H9 (cell line): ENCODE measurements at regions not wholly inside any gene's neighbourhood (a gene's known extent, or its start where the extent isn't known, plus 50 kb on each side); places are given as distances from the start of the nearest gene placed in this dataset.

ENCODE experiments used
- DNase-seq: peaks from one replicate; pipeline ENCODE4 v3.0.0-alpha.2; 2017
- H2AFZ ChIP-seq: one replicate; pipeline ENCODE4 v1.6.1; 2013; ENCODE audit warnings: mild to moderate bottlenecking, low read length, control low read depth, moderate library complexity
- H2AK5ac ChIP-seq: 2 replicates; pipeline ENCODE4 v1.6.1; 2013; ENCODE audit warnings: low read length, control low read depth, mixed read lengths; ENCODE audit not compliant: insufficient read length
- H2BK120ac ChIP-seq: one replicate; pipeline ENCODE4 v1.6.1; 2013; ENCODE audit warnings: low read depth, mild to moderate bottlenecking, low read length, control low read depth, inconsistent platforms; ENCODE audit not compliant: poor library complexity, severe bottlenecking
- H2BK12ac ChIP-seq: 2 replicates; pipeline ENCODE4 v1.6.1; 2013; ENCODE audit warnings: low read length, control low read depth, mixed read lengths, low read depth; ENCODE audit not compliant: insufficient read length
- H2BK15ac ChIP-seq: 2 replicates; pipeline ENCODE4 v1.6.1; 2013; ENCODE audit warnings: low read depth, low read length, control low read depth
- H2BK20ac ChIP-seq: one replicate; pipeline ENCODE4 v1.6.1; 2013; ENCODE audit warnings: low read depth, mild to moderate bottlenecking, low read length, control low read depth, inconsistent platforms; ENCODE audit not compliant: poor library complexity, severe bottlenecking
- H2BK5ac ChIP-seq: 2 replicates; pipeline ENCODE4 v1.6.1; 2013; ENCODE audit warnings: low read length, control low read depth, mixed read lengths; ENCODE audit not compliant: insufficient read length
- H3K14ac ChIP-seq: 2 replicates; pipeline ENCODE4 v1.6.1; 2013; ENCODE audit warnings: low read length, control low read depth; ENCODE audit not compliant: insufficient read depth
- H3K18ac ChIP-seq: 2 replicates; pipeline ENCODE4 v1.6.1; 2013; ENCODE audit warnings: low read depth, mild to moderate bottlenecking, mixed read lengths, low read length, control low read depth; ENCODE audit not compliant: insufficient read length
- H3K23ac ChIP-seq: 2 replicates; pipeline ENCODE4 v1.6.1; 2013; ENCODE audit warnings: low read length, control low read depth, mixed read lengths, low read depth; ENCODE audit not compliant: insufficient read length
- H3K23me2 ChIP-seq: 2 replicates; pipeline ENCODE4 v1.6.1; 2013; ENCODE audit warnings: low read depth, mild to moderate bottlenecking, mixed read lengths, low read length, control low read depth; ENCODE audit not compliant: insufficient read length, poor library complexity, severe bottlenecking
- H3K27ac ChIP-seq: 2 replicates; pipeline ENCODE4 v1.5.1; 2013; ENCODE audit warnings: low read length, control low read depth, mixed read lengths, low read depth; ENCODE audit not compliant: insufficient read length
- H3K27me3 ChIP-seq: 2 replicates; pipeline ENCODE4 v1.6.1; 2013; ENCODE audit warnings: low read length, control low read depth, inconsistent platforms; ENCODE audit not compliant: insufficient read depth
- H3K4ac ChIP-seq: 2 replicates; pipeline ENCODE4 v1.6.1; 2013; ENCODE audit warnings: low read depth, mild to moderate bottlenecking, control low read depth, inconsistent platforms, low read length, moderate library complexity
- H3K4me1 ChIP-seq: 2 replicates; pipeline ENCODE4 v1.6.1; 2013; ENCODE audit warnings: low read length, control low read depth, inconsistent platforms; ENCODE audit not compliant: insufficient read depth
- H3K4me2 ChIP-seq: 2 replicates; pipeline ENCODE4 v1.6.1; 2013; ENCODE audit warnings: low read length, control low read depth, mixed read lengths; ENCODE audit not compliant: insufficient read length, insufficient read depth
- H3K56ac ChIP-seq: 2 replicates; pipeline ENCODE4 v1.6.1; 2013; ENCODE audit warnings: low read depth, mild to moderate bottlenecking, mixed read lengths, low read length, control low read depth; ENCODE audit not compliant: insufficient read length
- H3K79me1 ChIP-seq: 2 replicates; pipeline ENCODE4 v1.6.1; 2013; ENCODE audit warnings: low read depth, mild to moderate bottlenecking, moderate library complexity, low read length, control low read depth, inconsistent platforms; ENCODE audit not compliant: insufficient read depth, poor library complexity, severe bottlenecking
- H3K79me2 ChIP-seq: 2 replicates; pipeline ENCODE4 v1.6.1; 2013; ENCODE audit warnings: low read length, control low read depth, inconsistent platforms; ENCODE audit not compliant: insufficient read depth
- H3K9ac ChIP-seq: 2 replicates; pipeline ENCODE4 v1.6.1; 2013; ENCODE audit warnings: low read length, control low read depth, mixed read lengths; ENCODE audit not compliant: insufficient read length; ENCODE audit errors: extremely low read depth
- H3K9me3 ChIP-seq: one replicate; pipeline ENCODE4 v1.6.1; 2013; ENCODE audit warnings: low read depth, low read length, inconsistent platforms; ENCODE audit not compliant: control insufficient read depth
- H3T11ph ChIP-seq: one replicate; pipeline ENCODE4 v1.6.1; 2013; ENCODE audit warnings: mild to moderate bottlenecking, low read length, control low read depth, inconsistent platforms
- H4K20me1 ChIP-seq: one replicate; pipeline ENCODE4 v1.6.1; 2013; ENCODE audit not compliant: control insufficient read depth, insufficient read length, insufficient read depth
- H4K5ac ChIP-seq: 2 replicates; pipeline ENCODE4 v1.6.1; 2013; ENCODE audit warnings: low read depth, mild to moderate bottlenecking, mixed read lengths, low read length, control low read depth; ENCODE audit not compliant: insufficient read length
- H4K8ac ChIP-seq: replicated peaks from 2 replicates; pipeline ENCODE4 v1.6.1; 2013; ENCODE audit warnings: low read length, control low read depth, mixed read lengths, low read depth; ENCODE audit not compliant: insufficient read length
- H4K91ac ChIP-seq: 2 replicates; pipeline ENCODE4 v1.6.1; 2013; ENCODE audit warnings: low read depth, mild to moderate bottlenecking, moderate library complexity, mixed read lengths, low read length, control low read depth; ENCODE audit not compliant: insufficient read length
- H3K27ac Mint-ChIP-seq, 3 experiments: 2 replicates in 2 of 3; 3 replicates in 1 of 3; pipeline ENCODE4 v1.8.0; 2020 to 2021; ENCODE audit warnings: mixed read lengths in 3 of 3, mild to moderate bottlenecking in 1 of 3, moderate library complexity in 1 of 3
- H3K27me3 Mint-ChIP-seq: 2 replicates; pipeline ENCODE4 v1.8.0; 2021; ENCODE audit warnings: low read depth, mild to moderate bottlenecking, moderate library complexity, mixed read lengths
- H3K36me3 Mint-ChIP-seq, 3 experiments: 2 replicates in 2 of 3; 3 replicates in 1 of 3; pipeline ENCODE4 v1.8.0; 2020 to 2021; ENCODE audit warnings: low read depth in 3 of 3, mixed read lengths in 3 of 3; ENCODE audit not compliant: insufficient read depth in 1 of 3
- H3K4me1 Mint-ChIP-seq, 2 experiments: 2 replicates each; pipeline ENCODE4 v1.8.0; 2020; ENCODE audit warnings: mixed read lengths in 2 of 2
- H3K4me3 Mint-ChIP-seq, 2 experiments: 2 replicates in 1 of 2; 3 replicates in 1 of 2; pipeline ENCODE4 v1.8.0; 2020 to 2021; ENCODE audit warnings: mild to moderate bottlenecking in 2 of 2, mixed read lengths in 2 of 2, moderate library complexity in 1 of 2
- H3K9me3 Mint-ChIP-seq, 2 experiments: 2 replicates in 1 of 2; 3 replicates in 1 of 2; pipeline ENCODE4 v1.8.0; 2020; ENCODE audit warnings: mild to moderate bottlenecking in 2 of 2, mixed read lengths in 2 of 2, moderate library complexity in 1 of 2
- WGBS: extraction: QIAGEN DNeasy Blood & Tissue Kit; methylation state at CpG from one replicate; pipeline ENCODE4 v1.1.7; 2013; ENCODE audit warnings: missing lambda C conversion rate, low lambda C conversion rate, mixed read lengths; ENCODE audit not compliant: insufficient read length; ENCODE audit errors: extremely low coverage; 5-methylcytosine and 5-hydroxymethylcytosine counted together
- TF ChIP-seq, protein P1 (sequence below): fragments of 200-600 bp; sonication (generic); conservative IDR thresholded peaks from 3 replicates; pipeline ENCODE4 v1.8.0; 2021; ENCODE audit warnings: antibody characterized with exemption, mild to moderate bottlenecking

DNA sequence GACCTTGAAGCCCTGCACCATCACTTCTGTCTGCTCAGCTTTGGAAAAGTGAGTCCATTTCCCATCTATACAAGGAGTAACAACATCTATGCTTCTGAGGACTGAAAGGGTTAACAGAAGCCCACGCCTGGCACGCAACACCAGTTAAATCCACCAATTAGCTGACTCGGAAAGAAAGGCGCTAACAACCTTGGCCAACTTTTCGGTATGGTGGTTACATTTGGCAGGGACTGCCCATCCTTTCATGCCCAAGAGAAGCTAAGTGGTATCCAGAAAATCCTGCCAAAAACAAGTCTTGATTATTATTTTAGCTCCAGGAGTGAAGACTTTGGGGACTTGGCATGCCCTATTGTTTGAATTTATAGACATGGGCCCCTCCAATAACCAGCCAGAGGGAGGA is 202.3 kb upstream of the RPL38 start:
- Histone ChIP-seq H3T11ph (no peak overlapping the region), H3K4me2 (no peak overlapping the region), H3K79me2 (no peaks in the 10 kb centered on the region), H3K27me3 (no peaks in the 10 kb centered on the region), H2BK120ac (no peak overlapping the region), H2BK15ac (no peak overlapping the region), H3K23me2 (no peaks in the 10 kb centered on the region), H4K8ac (no peak overlapping the region), H2BK20ac (no peak overlapping the region), H3K4me1 (no peaks in the 10 kb centered on the region), H4K5ac (no peak overlapping the region), H3K4ac (no peak overlapping the region), H2BK5ac (no peak overlapping the region), H3K56ac (no peak overlapping the region), H2BK12ac (no peak overlapping the region), H4K20me1 (no peaks in the 10 kb centered on the region), H2AK5ac (no peak overlapping the region), H3K23ac (no peak overlapping the region), H2AFZ (no peak overlapping the region), H4K91ac (no peak overlapping the region), H3K9me3 (no peaks in the 10 kb centered on the region), H3K9ac (no peak overlapping the region), H3K18ac (no peak overlapping the region), H3K14ac (no peak overlapping the region), H3K27ac (no peak overlapping the region), H3K79me1 (no peaks in the 10 kb centered on the region)
- WGBS = no CpG with 5 or more reads among the region's 5 CpGs
- peaks cover 17 to 28% of the 10 kb centered on the region in 2 experiments for H3K4me1 Mint-ChIP-seq
- H3K36me3 Mint-ChIP-seq = no peaks in the 10 kb centered on the region
- H3K4me3 Mint-ChIP-seq = no peak overlapping the region
- no peak for DNase-seq
- peaks cover 18% of the 10 kb centered on the region for H3K27me3 Mint-ChIP-seq
- TF ChIP-seq, protein P1, sequence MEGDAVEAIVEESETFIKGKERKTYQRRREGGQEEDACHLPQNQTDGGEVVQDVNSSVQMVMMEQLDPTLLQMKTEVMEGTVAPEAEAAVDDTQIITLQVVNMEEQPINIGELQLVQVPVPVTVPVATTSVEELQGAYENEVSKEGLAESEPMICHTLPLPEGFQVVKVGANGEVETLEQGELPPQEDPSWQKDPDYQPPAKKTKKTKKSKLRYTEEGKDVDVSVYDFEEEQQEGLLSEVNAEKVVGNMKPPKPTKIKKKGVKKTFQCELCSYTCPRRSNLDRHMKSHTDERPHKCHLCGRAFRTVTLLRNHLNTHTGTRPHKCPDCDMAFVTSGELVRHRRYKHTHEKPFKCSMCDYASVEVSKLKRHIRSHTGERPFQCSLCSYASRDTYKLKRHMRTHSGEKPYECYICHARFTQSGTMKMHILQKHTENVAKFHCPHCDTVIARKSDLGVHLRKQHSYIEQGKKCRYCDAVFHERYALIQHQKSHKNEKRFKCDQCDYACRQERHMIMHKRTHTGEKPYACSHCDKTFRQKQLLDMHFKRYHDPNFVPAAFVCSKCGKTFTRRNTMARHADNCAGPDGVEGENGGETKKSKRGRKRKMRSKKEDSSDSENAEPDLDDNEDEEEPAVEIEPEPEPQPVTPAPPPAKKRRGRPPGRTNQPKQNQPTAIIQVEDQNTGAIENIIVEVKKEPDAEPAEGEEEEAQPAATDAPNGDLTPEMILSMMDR = no peak
- no peaks in the 10 kb centered on the region for H3K9me3 Mint-ChIP-seq
- H3K27ac Mint-ChIP-seq = no peak overlapping the region
